HG02852 (cell line): ENCODE measurements at regions not wholly inside any gene's neighbourhood (a gene's known extent, or its start where the extent isn't known, plus 50 kb on each side); places are given as distances from the start of the nearest gene placed in this dataset.
"Not testable (repeated sequence)": the region's sequence is repeated elsewhere in the genome, so short reads cannot be mapped to it uniquely, and the experiment has no call there.

Source experiments
- ATAC-seq: cut with Tn5 transposase; IDR thresholded peaks from one replicate; pipeline ENCODE4 v1.9.1; 2021; ENCODE audit warnings: mild to moderate bottlenecking, moderate library complexity; ENCODE audit not compliant: unreplicated experiment

GRCh38 chr13:90906554-90906953 is 440.9 kb upstream of the MIR17HG start:
- ATAC-seq: no peak

GRCh38 chr13:90908792-90909191 is 438.7 kb upstream of the MIR17HG start:
- ATAC-seq: no peak

GRCh38 chr13:90910018-90910639 is 437.4 kb upstream of the MIR17HG start:
- ATAC-seq: no peak

GRCh38 chr13:90912247-90912646 is 435.2 kb upstream of the MIR17HG start:
- ATAC-seq: no peak

- no peak for ATAC-seq
These were observed 429.0 kb upstream of the MIR17HG start for GRCh38 chr13:90918536-90918935.

GRCh38 chr13:90919153-90919552 is 428.3 kb upstream of the MIR17HG start:
- no peak for ATAC-seq

- ATAC-seq: no peak
These were observed 421.0 kb upstream of the MIR17HG start for GRCh38 chr13:90926459-90926858.

GRCh38 chr13:90928109-90928508 is 419.4 kb upstream of the MIR17HG start:
- no peak for ATAC-seq

GRCh38 chr13:90933097-90933826 is 414.2 kb upstream of the MIR17HG start:
- no peak for ATAC-seq

GRCh38 chr13:90934741-90935140 is 412.7 kb upstream of the MIR17HG start:
- no peak for ATAC-seq

- ATAC-seq: no peak
These were observed 408.6 kb upstream of the MIR17HG start for GRCh38 chr13:90938848-90939247.

- no peak for ATAC-seq
These were observed 403.5 kb upstream of the MIR17HG start for GRCh38 chr13:90943946-90944345.

GRCh38 chr13:90945146-90945545 is 402.3 kb upstream of the MIR17HG start:
- not testable (repeated sequence) for ATAC-seq

GRCh38 chr13:90946125-90946524 is 401.4 kb upstream of the MIR17HG start:
- ATAC-seq: not testable (repeated sequence)

GRCh38 chr13:90947976-90948375 is 399.5 kb upstream of the MIR17HG start:
- no peak for ATAC-seq

GRCh38 chr13:90950160-90950559 is 397.3 kb upstream of the MIR17HG start:
- no peak for ATAC-seq

GRCh38 chr13:90951663-90952062 is 395.8 kb upstream of the MIR17HG start:
- no peak for ATAC-seq

- no peak for ATAC-seq
These were observed 395.2 kb upstream of the MIR17HG start for GRCh38 chr13:90952326-90952725.

- no peak for ATAC-seq
These were observed 392.8 kb upstream of the MIR17HG start for GRCh38 chr13:90954605-90955195.

GRCh38 chr13:90956031-90956430 is 391.5 kb upstream of the MIR17HG start:
- no peak for ATAC-seq

GRCh38 chr13:90958866-90959265 is 388.6 kb upstream of the MIR17HG start:
- ATAC-seq: no peak
